GM23338 (cell line): ENCODE measurements at regions not wholly inside any gene's neighbourhood (a gene's known extent, or its start where the extent isn't known, plus 50 kb on each side); places are given as distances from the start of the nearest gene placed in this dataset.

Experiments
- CREB1 ChIP-seq: fragments of 250-450 bp; sonication (Bioruptor Pico); IDR thresholded peaks from 2 replicates; pipeline ENCODE4 v1.5.0; 2020; ENCODE audit warnings: low read depth, mild to moderate bottlenecking, moderate library complexity
- EZH2 ChIP-seq: fragments of 200-600 bp; sonication (generic); IDR thresholded peaks from one replicate; pipeline ENCODE4 v1.8.0; 2017; ENCODE audit warnings: antibody characterized with exemption, mild to moderate bottlenecking, low read depth; ENCODE audit not compliant: unreplicated experiment
- REST ChIP-seq: IDR thresholded peaks from one replicate; pipeline ENCODE4 v1.6.1; 2018; ENCODE audit warnings: antibody characterized with exemption; ENCODE audit not compliant: unreplicated experiment
- ZNF331 ChIP-seq: fragments of 250-450 bp; sonication (Bioruptor Pico); IDR thresholded peaks from 2 replicates; pipeline ENCODE4 v1.5.0; 2020; ENCODE audit warnings: low read depth, mild to moderate bottlenecking, moderate library complexity
- ZNF462 ChIP-seq: fragments of 250-450 bp; sonication (Bioruptor Pico); IDR thresholded peaks from 2 replicates; pipeline ENCODE4 v1.5.0; 2020; ENCODE audit warnings: mild to moderate bottlenecking, moderate library complexity

- no peak for TF ChIP-seq ZNF462 (CRISPR knock-in tag)
- TF ChIP-seq CREB1 (CRISPR knock-in tag): no peak
- no peak for TF ChIP-seq ZNF331
- no peak for TF ChIP-seq EZH2
- no peak for TF ChIP-seq REST
These were observed 51.3 kb upstream of the TOP3B start (continued) for GRCh38 chr22:22033803-22034468.
